ENCODE measurements at regions not wholly inside any gene's neighbourhood (a gene's known extent, or its start where the extent isn't known, plus 50 kb on each side); places are given as distances from the start of the nearest gene placed in this dataset.

- TF ChIP-seq EZH2phosphoT487 (IDR thresholded peaks at IDR 0.05; ENCODE audit: insufficient read depth, low read depth), result no peak
- in situ Hi-C loops (cut with MboI), result no loop called here
- DNase-seq, result peak; percentile 56
These were observed 578.6 kb downstream of the SLC16A7 start for GRCh38 chr12:60174476-60174875.

GRCh38 chr12:60174941-60175340 is 579.1 kb downstream of the SLC16A7 start:
- Histone ChIP-seq H3K4me1 (ENCODE audit: insufficient read depth) (peaks cover 46% of the 10 kb centered on the region), H3K27ac (no peak overlapping the region), H3K9me3 (ENCODE audit: low read depth) (no peaks in the 10 kb centered on the region), H3K4me3 (no peak overlapping the region), H3K9ac (no peak overlapping the region), H3K36me3 (ENCODE audit: low read depth) (no peaks in the 10 kb centered on the region), H3K79me2 (ENCODE audit: insufficient read depth) (no peaks in the 10 kb centered on the region), H3K9me2 (ENCODE audit: insufficient read depth) (no peaks in the 10 kb centered on the region), H4K20me1 (ENCODE audit: insufficient read depth) (no peaks in the 10 kb centered on the region), H3F3A (ENCODE audit: insufficient read depth) (peaks cover 35% of the 10 kb centered on the region), H2AFZ (no peak overlapping the region), H3K27me3 (replicated peaks; ENCODE audit: insufficient read depth) (no peaks in the 10 kb centered on the region), H3K4me2 (ENCODE audit: unreplicated experiment) (peak overlapping the region; percentile 58)
- WGBS, 2 experiments (ENCODE audit: low coverage in 1 of 2, low lambda C conversion rate in 2 of 2, missing lambda C conversion rate in 2 of 2), result 0 to 6% methylated on average over 1 of the region's 1 CpG
- in situ Hi-C loops (cut with MboI), result no loop called here
- DNase-seq, result peak; percentile 39
- no peak for TF ChIP-seq EZH2phosphoT487 (IDR thresholded peaks at IDR 0.05; ENCODE audit: insufficient read depth, low read depth)
- TF ChIP-seq EZH2 (IDR thresholded peaks at IDR 0.05; ENCODE audit: insufficient read depth, poor library complexity, severe bottlenecking), result no peak

More at GRCh38 chr12:60174476-60174875, 578.6 kb downstream of the SLC16A7 start:
- no peaks in the 10 kb centered on the region for H3K27me3 ChIP-seq (replicated peaks; ENCODE audit: insufficient read depth)
- H3K4me1 ChIP-seq (ENCODE audit: insufficient read depth), result peaks cover 46% of the 10 kb centered on the region
- no peaks in the 10 kb centered on the region for H3K9me3 ChIP-seq (ENCODE audit: low read depth)
- H3K4me2 ChIP-seq (ENCODE audit: unreplicated experiment), result peak overlapping the region; percentile 58
- no peaks in the 10 kb centered on the region for H3K36me3 ChIP-seq (ENCODE audit: low read depth)
- H3K27ac ChIP-seq, result 0 out of 2 replicates have a peak overlapping the region, but pooled peaks have one; percentile 13
- H3K9ac ChIP-seq, result no peak overlapping the region
- H3F3A ChIP-seq (ENCODE audit: insufficient read depth), result peaks cover 35% of the 10 kb centered on the region
- peak overlapping the region; percentile 4; the same call in 1 of the 2 replicates for H3K4me3 ChIP-seq
- H2AFZ ChIP-seq, result no peak overlapping the region
- H3K9me2 ChIP-seq (ENCODE audit: insufficient read depth), result no peaks in the 10 kb centered on the region
- H4K20me1 ChIP-seq (ENCODE audit: insufficient read depth), result no peaks in the 10 kb centered on the region
- H3K79me2 ChIP-seq (ENCODE audit: insufficient read depth), result no peaks in the 10 kb centered on the region

- H3F3A ChIP-seq (ENCODE audit: insufficient read depth), result peaks cover 35% of the 10 kb centered on the region
- H3K4me2 ChIP-seq (ENCODE audit: unreplicated experiment), result no peak overlapping the region
- H3K27ac ChIP-seq, result no peak overlapping the region
- no peak overlapping the region for H2AFZ ChIP-seq
- in situ Hi-C loops (cut with MboI), result no loop called here
- H3K4me3 ChIP-seq, result no peak overlapping the region
- H3K79me2 ChIP-seq (ENCODE audit: insufficient read depth), result no peaks in the 10 kb centered on the region
- H3K36me3 ChIP-seq (ENCODE audit: low read depth), result no peaks in the 10 kb centered on the region
- no peaks in the 10 kb centered on the region for H3K9me2 ChIP-seq (ENCODE audit: insufficient read depth)
- H3K9ac ChIP-seq, result no peak overlapping the region
- H4K20me1 ChIP-seq (ENCODE audit: insufficient read depth), result no peaks in the 10 kb centered on the region
- no peak for DNase-seq
- WGBS, 2 experiments (ENCODE audit: low coverage in 1 of 2, low lambda C conversion rate in 2 of 2, missing lambda C conversion rate in 2 of 2), result 91 to 95% methylated on average over 6 of the region's 6 CpGs
- peaks cover 38% of the 10 kb centered on the region for H3K4me1 ChIP-seq (ENCODE audit: insufficient read depth)
- H3K27me3 ChIP-seq (replicated peaks; ENCODE audit: insufficient read depth), result no peaks in the 10 kb centered on the region
- no peaks in the 10 kb centered on the region for H3K9me3 ChIP-seq (ENCODE audit: low read depth)
- TF ChIP-seq EZH2 (IDR thresholded peaks at IDR 0.05; ENCODE audit: insufficient read depth, poor library complexity, severe bottlenecking) (no peak), EZH2phosphoT487 (IDR thresholded peaks at IDR 0.05; ENCODE audit: insufficient read depth, low read depth) (no peak)
These were observed 581.1 kb downstream of the SLC16A7 start for GRCh38 chr12:60176891-60177290.

GRCh38 chr12:60180298-60180697 is 584.5 kb downstream of the SLC16A7 start:
- Histone ChIP-seq H3K9me2 (ENCODE audit: insufficient read depth) (no peaks in the 10 kb centered on the region), H3K4me3 (no peak overlapping the region), H3F3A (ENCODE audit: insufficient read depth) (peaks cover 4% of the 10 kb centered on the region; the same call in 1 of the 2 replicates), H3K9me3 (ENCODE audit: low read depth) (no peaks in the 10 kb centered on the region), H3K9ac (no peak overlapping the region), H3K36me3 (ENCODE audit: low read depth) (no peaks in the 10 kb centered on the region), H3K4me2 (ENCODE audit: unreplicated experiment) (no peak overlapping the region), H4K20me1 (ENCODE audit: insufficient read depth) (no peaks in the 10 kb centered on the region), H2AFZ (no peak overlapping the region), H3K79me2 (ENCODE audit: insufficient read depth) (no peaks in the 10 kb centered on the region), H3K27ac (no peak overlapping the region), H3K4me1 (ENCODE audit: insufficient read depth) (peaks cover 6% of the 10 kb centered on the region; the same call in 1 of the 2 replicates), H3K27me3 (replicated peaks; ENCODE audit: insufficient read depth) (no peaks in the 10 kb centered on the region)
- no peak for DNase-seq
- 91 to 93% methylated on average over 2 of the region's 2 CpGs for WGBS, 2 experiments (ENCODE audit: low coverage in 1 of 2, low lambda C conversion rate in 2 of 2, missing lambda C conversion rate in 2 of 2)
- in situ Hi-C loops (cut with MboI), result no loop called here
- TF ChIP-seq EZH2 (IDR thresholded peaks at IDR 0.05; ENCODE audit: insufficient read depth, poor library complexity, severe bottlenecking) (no peak), EZH2phosphoT487 (IDR thresholded peaks at IDR 0.05; ENCODE audit: insufficient read depth, low read depth) (no peak)

GRCh38 chr12:60182354-60182753 is 586.5 kb downstream of the SLC16A7 start:
- no peaks in the 10 kb centered on the region for H3K79me2 ChIP-seq (ENCODE audit: insufficient read depth)
- no peaks in the 10 kb centered on the region for H3F3A ChIP-seq (ENCODE audit: insufficient read depth)
- H3K9ac ChIP-seq, result no peak overlapping the region
- no peak overlapping the region for H3K4me2 ChIP-seq (ENCODE audit: unreplicated experiment)
- no peaks in the 10 kb centered on the region for H4K20me1 ChIP-seq (ENCODE audit: insufficient read depth)
- no peaks in the 10 kb centered on the region for H3K4me1 ChIP-seq (ENCODE audit: insufficient read depth)
- no peaks in the 10 kb centered on the region for H3K36me3 ChIP-seq (ENCODE audit: low read depth)
- no peak overlapping the region for H2AFZ ChIP-seq
- TF ChIP-seq EZH2 (IDR thresholded peaks at IDR 0.05; ENCODE audit: insufficient read depth, poor library complexity, severe bottlenecking) (no peak), EZH2phosphoT487 (IDR thresholded peaks at IDR 0.05; ENCODE audit: insufficient read depth, low read depth) (no peak)
- no peak overlapping the region for H3K4me3 ChIP-seq
- no peak overlapping the region for H3K27ac ChIP-seq
- in situ Hi-C loops (cut with MboI), result no loop called here
- 100% methylated on average over 1 of the region's 1 CpG for WGBS, 2 experiments (ENCODE audit: low coverage in 1 of 2, low lambda C conversion rate in 2 of 2, missing lambda C conversion rate in 2 of 2)
- no peaks in the 10 kb centered on the region for H3K9me2 ChIP-seq (ENCODE audit: insufficient read depth)
- H3K9me3 ChIP-seq (ENCODE audit: low read depth), result no peaks in the 10 kb centered on the region
- no peak for DNase-seq
- H3K27me3 ChIP-seq (replicated peaks; ENCODE audit: insufficient read depth), result no peaks in the 10 kb centered on the region
